ENCODE measurements at regions not wholly inside any gene's neighbourhood (a gene's known extent, or its start where the extent isn't known, plus 50 kb on each side); places are given as distances from the start of the nearest gene placed in this dataset.
A peak's percentile ranks its signal among the peaks of the same experiment; 100 is the strongest.

GRCh38 chr9:13369431-13369830 lies 89.9 kb upstream of the MPDZ start:
- no peak for DNase-seq (ENCODE audit: low read depth)
- no peak overlapping the region for H3K4me3 ChIP-seq (ENCODE audit: low read length)
- TF ChIP-seq CTCF (IDR thresholded peaks at IDR 0.05; ENCODE audit: insufficient read depth, low read depth, low read length, missing control alignments), result no peak

- no peak overlapping the region for H3K4me3 ChIP-seq (ENCODE audit: low read length)
- DNase-seq (ENCODE audit: low read depth), result no peak
- no peak for TF ChIP-seq CTCF (IDR thresholded peaks at IDR 0.05; ENCODE audit: insufficient read depth, low read depth, low read length, missing control alignments)
Observed at GRCh38 chr9:13367784-13368183, 88.3 kb upstream of the MPDZ start.

GRCh38 chr9:13364271-13365000 lies 84.9 kb upstream of the MPDZ start:
- no peak overlapping the region for H3K4me3 ChIP-seq (ENCODE audit: low read length)
- DNase-seq (ENCODE audit: low read depth), result no peak
- no peak for TF ChIP-seq CTCF (IDR thresholded peaks at IDR 0.05; ENCODE audit: insufficient read depth, low read depth, low read length, missing control alignments)

- no peak for DNase-seq (ENCODE audit: low read depth)
- H3K4me3 ChIP-seq (ENCODE audit: low read length), result no peak overlapping the region
- no peak for TF ChIP-seq CTCF (IDR thresholded peaks at IDR 0.05; ENCODE audit: insufficient read depth, low read depth, low read length, missing control alignments)
Observed at GRCh38 chr9:13361076-13361475, 81.6 kb upstream of the MPDZ start.

- TF ChIP-seq CTCF (IDR thresholded peaks at IDR 0.05; ENCODE audit: insufficient read depth, low read depth, low read length, missing control alignments), result no peak
- no peak overlapping the region for H3K4me3 ChIP-seq (ENCODE audit: low read length)
- no peak for DNase-seq (ENCODE audit: low read depth)
Observed at GRCh38 chr9:13360188-13360587, 80.7 kb upstream of the MPDZ start.

GRCh38 chr9:13358128-13358527 lies 78.6 kb upstream of the MPDZ start:
- no peak for TF ChIP-seq CTCF (IDR thresholded peaks at IDR 0.05; ENCODE audit: insufficient read depth, low read depth, low read length, missing control alignments)
- peak; percentile 54 for DNase-seq (ENCODE audit: low read depth)
- H3K4me3 ChIP-seq (ENCODE audit: low read length), result no peak overlapping the region

GRCh38 chr9:13354733-13355132 lies 75.2 kb upstream of the MPDZ start:
- H3K4me3 ChIP-seq (ENCODE audit: low read length), result no peak overlapping the region
- DNase-seq (ENCODE audit: low read depth), result peak; percentile 30
- no peak for TF ChIP-seq CTCF (IDR thresholded peaks at IDR 0.05; ENCODE audit: insufficient read depth, low read depth, low read length, missing control alignments)

All from epithelial cell of esophagus (primary cell).